HEK293 (cell line): ENCODE measurements at regions not wholly inside any gene's neighbourhood (a gene's known extent, or its start where the extent isn't known, plus 50 kb on each side); places are given as distances from the start of the nearest gene placed in this dataset.

Experiments used
- CTCF ChIA-PET: fragments of 350-600 bp; formaldehyde crosslinking; extraction: SDS; loops from one replicate; lab custom pipeline; 2021; ENCODE audit warnings: antibody characterized with exemption; lab: Yijun Ruan, JAX
- POLR2A ChIA-PET: fragments of 300-600 bp; formaldehyde crosslinking; extraction: SDS; loops from one replicate; lab custom pipeline; 2020; ENCODE audit warnings: antibody characterized with exemption, inconsistent platforms; lab: Yijun Ruan, JAX
- H3K27ac ChIP-seq: fragments of 200-500 bp; sonication (Bioruptor generic); 2 replicates; pipeline ENCODE4 v1.5.1; 2014; ENCODE audit warnings: low read depth, low read length, control low read depth, inconsistent platforms; ENCODE audit errors: extremely low read depth
- H3K36me3 ChIP-seq, 2 experiments: fragments of 200-500 bp in 1 of 2; sonication (Bioruptor generic) in 1 of 2; 1 replicate in 1 of 2; 2 replicates in 1 of 2; pipeline ENCODE4 v1.5.1; 2014 to 2017; ENCODE audit warnings: inconsistent platforms in 2 of 2, low read length in 2 of 2; ENCODE audit not compliant: control insufficient read depth in 2 of 2, insufficient read depth in 1 of 2
- H3K4me1 ChIP-seq: fragments of 200-500 bp; sonication (Bioruptor generic); 2 replicates; pipeline ENCODE4 v1.5.1; 2014; ENCODE audit warnings: mild to moderate bottlenecking, low read length, inconsistent platforms; ENCODE audit not compliant: control insufficient read depth, insufficient read depth
- H3K4me3 ChIP-seq: 2 replicates; pipeline ENCODE4 v1.5.1; 2011; ENCODE audit warnings: low read depth, mild to moderate bottlenecking, control low read depth, low read length, moderate library complexity
- H3K9me3 ChIP-seq: fragments of 200-500 bp; sonication (Bioruptor generic); 2 replicates; pipeline ENCODE4 v1.5.1; 2014; ENCODE audit warnings: low read depth, low read length, inconsistent platforms; ENCODE audit not compliant: control insufficient read depth, insufficient read depth
- BCL11A ChIP-seq: fragments of 450-650 bp; formaldehyde crosslinking; IDR thresholded peaks from 2 replicates; pipeline ENCODE4 v1.5.1; 2016; ENCODE audit warnings: low read depth, missing biosample characterization, missing genetic modification characterization
- KLF1 ChIP-seq: fragments of 450-650 bp; formaldehyde crosslinking; IDR thresholded peaks from 2 replicates; pipeline ENCODE4 v1.5.1; 2016; ENCODE audit warnings: missing biosample characterization, missing genetic modification characterization
- MZF1 ChIP-seq: fragments of 450-650 bp; formaldehyde crosslinking; IDR thresholded peaks from 2 replicates; pipeline ENCODE4 v1.5.1; 2017; ENCODE audit warnings: missing biosample characterization, missing genetic modification characterization, borderline replicate concordance
- SALL2 ChIP-seq: fragments of 450-650 bp; formaldehyde crosslinking; IDR thresholded peaks from 2 replicates; pipeline ENCODE4 v1.5.0; 2017; ENCODE audit warnings: missing biosample characterization, mild to moderate bottlenecking, missing genetic modification characterization, borderline replicate concordance
- ZBTB17 ChIP-seq: fragments of 450-650 bp; formaldehyde crosslinking; IDR thresholded peaks from 2 replicates; pipeline ENCODE4 v1.5.1; 2016; ENCODE audit warnings: missing biosample characterization, missing genetic modification characterization
- ZBTB44 ChIP-seq: fragments of 450-650 bp; IDR thresholded peaks from 2 replicates; pipeline ENCODE4 v1.5.1; 2018; ENCODE audit warnings: missing biosample characterization, mild to moderate bottlenecking, missing genetic modification characterization
- ZBTB8A ChIP-seq: fragments of 450-650 bp; formaldehyde crosslinking; IDR thresholded peaks from 2 replicates; pipeline ENCODE4 v1.5.1; 2016; ENCODE audit warnings: missing biosample characterization, missing genetic modification characterization
- ZNF148 ChIP-seq: fragments of 450-650 bp; formaldehyde crosslinking; IDR thresholded peaks from 2 replicates; pipeline ENCODE4 v1.5.0; 2017; ENCODE audit warnings: missing biosample characterization, missing genetic modification characterization, borderline replicate concordance
- ZNF155 ChIP-seq: fragments of 450-650 bp; formaldehyde crosslinking; IDR thresholded peaks from 2 replicates; pipeline ENCODE4 v1.5.1; 2016; ENCODE audit warnings: missing biosample characterization, missing genetic modification characterization
- ZNF174 ChIP-seq: fragments of 450-650 bp; formaldehyde crosslinking; IDR thresholded peaks from 2 replicates; pipeline ENCODE4 v1.5.0; 2017; ENCODE audit warnings: missing biosample characterization, mild to moderate bottlenecking, missing genetic modification characterization
- ZNF175 ChIP-seq: fragments of 450-650 bp; formaldehyde crosslinking; IDR thresholded peaks from 2 replicates; pipeline ENCODE4 v1.5.1; 2016; ENCODE audit warnings: missing biosample characterization, missing genetic modification characterization
- ZNF19 ChIP-seq: fragments of 450-650 bp; formaldehyde crosslinking; IDR thresholded peaks from 2 replicates; pipeline ENCODE4; 2016; ENCODE audit warnings: missing biosample characterization, missing genetic modification characterization, low read depth
- ZNF2 ChIP-seq: fragments of 450-650 bp; formaldehyde crosslinking; IDR thresholded peaks from 2 replicates; pipeline ENCODE4 v1.5.1; 2016; ENCODE audit warnings: missing biosample characterization, missing genetic modification characterization
- ZNF362 ChIP-seq: fragments of 450-650 bp; formaldehyde crosslinking; IDR thresholded peaks from 2 replicates; pipeline ENCODE4 v1.5.1; 2016; ENCODE audit warnings: missing biosample characterization, missing genetic modification characterization
- ZNF404 ChIP-seq: fragments of 450-650 bp; formaldehyde crosslinking; IDR thresholded peaks from 2 replicates; pipeline ENCODE4 v1.5.1; 2017; ENCODE audit warnings: missing biosample characterization, missing genetic modification characterization
- ZNF521 ChIP-seq: fragments of 450-650 bp; formaldehyde crosslinking; IDR thresholded peaks from 2 replicates; pipeline ENCODE4 v1.5.1; 2017; ENCODE audit warnings: missing biosample characterization, mild to moderate bottlenecking, missing genetic modification characterization
- ZNF600 ChIP-seq: fragments of 450-650 bp; formaldehyde crosslinking; IDR thresholded peaks from 2 replicates; pipeline ENCODE4 v1.5.1; 2016; ENCODE audit warnings: missing biosample characterization, missing genetic modification characterization
- ZNF610 ChIP-seq: fragments of 450-650 bp; formaldehyde crosslinking; IDR thresholded peaks from 2 replicates; pipeline ENCODE4 v1.5.1; 2016; ENCODE audit warnings: missing biosample characterization, missing genetic modification characterization, borderline replicate concordance
- ZNF623 ChIP-seq: fragments of 450-650 bp; formaldehyde crosslinking; IDR thresholded peaks from 2 replicates; pipeline ENCODE4 v1.5.1; 2016; ENCODE audit warnings: missing biosample characterization, missing genetic modification characterization
- ZNF629 ChIP-seq: fragments of 450-650 bp; formaldehyde crosslinking; IDR thresholded peaks from 2 replicates; pipeline ENCODE4 v1.5.1; 2017; ENCODE audit warnings: missing biosample characterization, missing genetic modification characterization
- ZNF658 ChIP-seq: fragments of 450-650 bp; formaldehyde crosslinking; IDR thresholded peaks from 2 replicates; pipeline ENCODE4; 2016; ENCODE audit warnings: missing biosample characterization, missing genetic modification characterization
- ZSCAN16 ChIP-seq: fragments of 450-650 bp; formaldehyde crosslinking; IDR thresholded peaks from 2 replicates; pipeline ENCODE4 v1.5.1; 2016; ENCODE audit warnings: missing biosample characterization, missing genetic modification characterization
- ZSCAN23 ChIP-seq: fragments of 450-650 bp; formaldehyde crosslinking; IDR thresholded peaks from 2 replicates; pipeline ENCODE4 v1.5.1; 2016; ENCODE audit warnings: missing biosample characterization, missing genetic modification characterization
- TF ChIP-seq, protein P1 (sequence below): IDR thresholded peaks from 2 replicates; pipeline ENCODE4 v1.6.1; 2011; ENCODE audit warnings: mild to moderate bottlenecking, low read depth, low read length, borderline replicate concordance

DNA sequence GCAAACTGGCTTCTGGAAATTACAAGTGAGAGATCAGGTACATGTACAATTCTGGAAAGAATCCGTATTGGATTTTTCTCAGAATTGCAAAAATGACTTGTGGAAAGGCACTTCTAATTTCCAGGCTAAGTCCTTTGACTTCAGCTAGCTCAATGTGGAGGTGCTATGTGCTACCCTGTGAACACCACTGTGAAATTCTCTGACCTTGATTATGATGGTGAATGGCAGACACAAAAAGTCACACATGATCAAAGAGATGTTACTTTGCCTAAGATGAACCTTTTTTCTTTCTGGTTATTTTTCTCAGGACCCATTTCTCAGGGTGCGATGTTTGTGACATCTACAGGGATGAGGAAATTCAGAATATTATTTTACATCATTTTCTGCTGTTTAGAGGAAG, 856.6 kb upstream of the VRK2 start (continued):
- no peak for TF ChIP-seq ZNF521
- TF ChIP-seq, all 188 proteins: peak for 0

DNA sequence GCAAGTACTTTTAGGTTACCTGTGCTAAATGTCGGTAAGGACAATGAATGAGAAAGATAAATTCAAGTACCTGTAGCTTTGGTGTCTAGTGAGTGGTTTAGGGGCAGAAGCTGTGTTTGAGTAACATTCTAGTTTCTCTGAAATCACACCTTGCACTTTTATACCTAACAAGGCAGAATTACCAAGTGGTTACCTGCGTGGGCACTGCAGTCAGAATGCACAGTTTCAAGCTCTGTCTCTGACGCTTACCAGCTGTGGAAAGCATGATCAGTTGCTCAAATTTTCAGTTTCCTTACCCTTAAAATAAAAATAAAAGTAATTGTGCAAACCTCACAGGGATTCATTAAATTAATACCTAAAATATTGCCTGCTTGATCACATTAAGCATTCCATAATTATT, 846.9 kb upstream of the VRK2 start:
- no peaks in the 10 kb centered on the region for H3K4me1 ChIP-seq
- POLR2A ChIA-PET: no interaction called here
- H3K9me3 ChIP-seq: no peaks in the 10 kb centered on the region
- CTCF ChIA-PET: no interaction called here
- no peak for TF ChIP-seq ZNF362
- TF ChIP-seq ZBTB17 (tag by site-specific recombination): no peak
- TF ChIP-seq ZNF148: no peak
- H3K36me3 ChIP-seq: no peaks in the 10 kb centered on the region
- no peak overlapping the region for H3K27ac ChIP-seq
- H3K4me3 ChIP-seq: no peak overlapping the region

DNA sequence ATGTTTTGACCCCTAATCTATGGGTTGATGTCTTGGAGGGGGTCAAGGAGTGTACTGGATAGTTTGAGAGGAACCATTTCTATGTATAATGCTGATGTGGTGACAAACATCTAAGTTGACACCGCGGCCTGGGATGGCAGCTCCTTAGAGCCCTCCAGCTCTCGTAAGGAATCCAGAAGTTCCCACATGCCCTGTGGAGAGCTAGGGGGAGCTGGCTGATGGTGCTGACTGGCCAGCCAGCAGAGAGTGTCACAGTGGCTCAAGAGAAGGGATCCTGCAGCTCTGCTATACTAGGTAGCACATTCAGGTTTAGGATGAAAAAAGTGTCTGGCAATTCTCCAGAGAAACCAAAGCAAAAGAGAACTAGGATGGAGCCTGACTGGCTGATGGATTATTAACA, 842.2 kb upstream of the VRK2 start:
- Histone ChIP-seq H3K9me3 (no peaks in the 10 kb centered on the region), H3K36me3 (no peaks in the 10 kb centered on the region), H3K4me1 (no peaks in the 10 kb centered on the region), H3K4me3 (no peak overlapping the region), H3K27ac (no peak overlapping the region)
- CTCF ChIA-PET: no interaction called here
- TF ChIP-seq ZBTB44 (tag by site-specific recombination): no peak
- TF ChIP-seq ZNF629 (tag by site-specific recombination): no peak
- TF ChIP-seq ZNF19 (tag by site-specific recombination): no peak
- TF ChIP-seq, protein P1, sequence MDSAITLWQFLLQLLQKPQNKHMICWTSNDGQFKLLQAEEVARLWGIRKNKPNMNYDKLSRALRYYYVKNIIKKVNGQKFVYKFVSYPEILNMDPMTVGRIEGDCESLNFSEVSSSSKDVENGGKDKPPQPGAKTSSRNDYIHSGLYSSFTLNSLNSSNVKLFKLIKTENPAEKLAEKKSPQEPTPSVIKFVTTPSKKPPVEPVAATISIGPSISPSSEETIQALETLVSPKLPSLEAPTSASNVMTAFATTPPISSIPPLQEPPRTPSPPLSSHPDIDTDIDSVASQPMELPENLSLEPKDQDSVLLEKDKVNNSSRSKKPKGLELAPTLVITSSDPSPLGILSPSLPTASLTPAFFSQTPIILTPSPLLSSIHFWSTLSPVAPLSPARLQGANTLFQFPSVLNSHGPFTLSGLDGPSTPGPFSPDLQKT: no peak
- TF ChIP-seq ZNF623: no peak
- no peak for TF ChIP-seq ZNF404 (tag by site-specific recombination)
- no peak for TF ChIP-seq ZSCAN23
- POLR2A ChIA-PET: no interaction called here

GRCh38 chr2:57205241-57205640, 841.4 kb upstream of the VRK2 start:
- no peaks in the 10 kb centered on the region for H3K9me3 ChIP-seq
- ChIA-PET POLR2A (no interaction called here), CTCF (interaction anchor here (0.6 kb wide), 1 partner anchor 840 kb away, joined by 3 read pairs; no protein-coding TSS in a partner anchor)
- H3K4me3 ChIP-seq: no peak overlapping the region
- no peak overlapping the region for H3K27ac ChIP-seq
- no peaks in the 10 kb centered on the region for H3K36me3 ChIP-seq
- H3K4me1 ChIP-seq: no peaks in the 10 kb centered on the region
- TF ChIP-seq ZNF175 (tag by site-specific recombination) (no peak), ZNF155 (no peak), SALL2 (tag by site-specific recombination) (no peak), ZBTB8A (tag by site-specific recombination) (no peak), KLF1 (tag by site-specific recombination) (no peak), ZSCAN16 (no peak), ZNF174 (tag by site-specific recombination) (no peak), MZF1 (tag by site-specific recombination) (no peak), ZNF600 (tag by site-specific recombination) (no peak), ZNF2 (no peak), ZNF148 (no peak), BCL11A (no peak), ZNF610 (no peak), ZNF658 (no peak)
